Stimulated activated CD8-positive, alpha-beta memory T cell treated with anti-CD3 and anti-CD28 coated beads, Interleukin-2, amount 100 ng/mL, for 1 hour (primary cell): ENCODE measurements at regions not wholly inside any gene's neighbourhood (a gene's known extent, or its start where the extent isn't known, plus 50 kb on each side); places are given as distances from the start of the nearest gene placed in this dataset.

Experiments used
- DNase-seq, 2 donors: peaks; one replicate each; pipeline ENCODE4 v3.0.0-alpha.2; 2020; ENCODE audit warnings: low read depth in 2 of 2

DNA sequence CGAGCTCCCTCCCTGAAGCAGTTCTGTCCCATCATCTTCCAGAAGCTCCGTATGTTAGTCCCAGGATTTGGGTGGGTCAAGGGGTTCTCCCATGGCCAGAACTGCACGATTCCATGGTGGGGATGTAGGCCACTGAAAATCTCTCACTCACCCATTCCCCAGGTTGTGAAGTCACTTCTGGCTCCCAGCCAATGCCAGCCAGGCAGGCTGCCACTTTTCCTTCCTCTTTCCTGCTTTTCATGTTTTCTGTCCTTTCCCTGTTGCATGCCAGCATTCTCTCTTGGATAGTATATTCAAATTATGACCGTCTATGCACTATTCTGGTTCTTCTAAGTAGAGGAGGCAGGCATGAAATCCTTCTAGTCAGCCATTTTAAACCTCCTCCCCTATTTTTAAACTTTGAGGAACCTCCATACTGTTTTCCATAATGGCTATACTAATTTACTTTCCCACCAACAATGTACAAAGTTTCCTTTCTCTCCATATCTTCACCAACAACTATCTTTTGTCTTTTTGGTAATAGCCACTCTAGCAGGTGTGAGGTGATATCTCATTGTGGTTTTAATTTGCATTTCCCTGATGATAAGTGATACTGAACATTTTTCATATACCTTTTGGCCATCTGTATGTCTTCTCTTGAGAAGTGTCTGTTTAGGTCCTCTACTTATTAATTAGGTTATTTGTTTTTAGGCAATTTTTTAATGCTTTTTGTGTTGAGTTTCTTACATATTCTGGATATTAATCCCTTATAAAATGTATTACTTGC, 182.1 kb upstream of the TET2 start:
- DNase-seq: no peak

DNA sequence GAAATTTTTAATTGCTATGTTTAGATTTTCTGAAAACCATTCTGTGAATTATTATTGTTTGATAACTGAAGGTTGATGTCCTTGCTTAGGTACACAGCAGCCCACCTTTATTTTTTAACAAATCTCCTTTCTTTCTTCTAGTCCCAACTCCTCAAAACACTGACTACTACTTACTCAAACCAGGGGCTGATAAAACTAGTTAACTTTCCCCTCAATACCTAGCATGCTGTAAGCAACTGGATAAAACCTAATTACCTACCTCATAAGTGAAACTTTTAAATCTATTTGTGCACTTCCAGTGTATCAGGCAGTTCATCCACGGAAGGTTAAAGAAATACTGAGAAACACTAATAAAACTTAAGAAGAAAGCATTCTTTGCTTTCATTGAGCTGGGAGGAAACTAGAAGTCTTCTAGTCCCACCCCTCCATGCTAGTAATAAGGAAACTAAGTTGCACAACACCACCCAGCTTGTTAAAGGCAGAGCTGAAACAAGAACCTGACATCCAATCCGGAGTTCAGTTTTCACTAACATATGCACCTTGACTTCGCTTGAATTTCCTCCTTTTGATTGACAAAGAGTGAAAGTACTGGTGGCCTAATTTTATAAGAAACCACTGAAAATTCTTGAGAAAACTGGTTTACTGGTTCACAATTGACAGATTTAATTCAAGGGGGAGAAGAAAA, 180.2 kb upstream of the TET2 start:
- DNase-seq: no peak

DNA sequence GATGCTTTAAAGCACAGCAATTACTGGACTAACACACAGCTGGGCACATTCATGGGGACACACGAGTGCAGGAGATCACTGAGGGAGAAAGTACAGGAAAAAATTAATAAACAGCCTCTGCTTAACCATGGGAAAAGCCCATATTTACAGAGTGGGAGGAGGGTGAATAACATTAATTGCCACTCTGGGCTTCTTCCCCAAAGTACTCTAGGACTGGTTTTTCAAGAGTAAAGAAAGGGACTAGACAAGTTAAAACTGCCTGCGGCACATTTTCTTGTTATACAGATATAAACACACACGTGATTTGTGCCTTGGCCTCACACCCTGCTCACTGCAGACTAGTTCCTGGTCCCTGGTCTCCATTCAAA, 179.7 kb upstream of the TET2 start:
- DNase-seq: no peak

DNA sequence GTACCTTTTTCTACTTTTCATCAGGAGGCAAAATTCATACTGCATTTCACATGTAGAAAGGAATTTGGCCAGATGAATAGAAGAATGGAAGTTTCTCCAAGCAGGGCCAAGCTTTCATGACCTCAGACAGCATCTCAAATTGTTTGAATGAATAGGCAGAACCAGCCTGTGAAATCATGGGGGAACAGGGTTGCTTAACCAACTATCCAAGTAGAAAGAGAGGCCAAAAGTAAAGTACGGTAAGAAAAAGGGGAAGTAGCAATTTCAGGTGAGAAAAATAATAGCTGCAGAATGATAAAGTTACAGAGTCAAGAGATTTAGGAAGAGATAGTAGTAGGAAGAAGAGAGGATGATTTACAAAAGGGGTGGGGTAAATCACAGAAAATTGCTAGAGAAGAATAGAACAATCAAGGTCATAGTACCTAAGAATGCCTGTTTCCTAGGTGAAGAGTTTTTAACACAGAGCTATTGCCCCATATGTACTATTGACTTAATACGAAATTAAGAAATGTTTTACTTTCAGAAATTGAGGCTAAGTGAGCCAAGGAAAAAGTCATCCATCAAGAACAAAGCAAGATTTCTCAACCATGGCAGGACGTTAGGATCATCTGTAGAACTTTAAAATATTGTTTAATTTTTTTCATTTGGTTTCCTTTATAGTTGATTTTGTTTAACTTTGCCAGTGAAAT, 177.1 kb upstream of the TET2 start:
- no peak for DNase-seq

DNA sequence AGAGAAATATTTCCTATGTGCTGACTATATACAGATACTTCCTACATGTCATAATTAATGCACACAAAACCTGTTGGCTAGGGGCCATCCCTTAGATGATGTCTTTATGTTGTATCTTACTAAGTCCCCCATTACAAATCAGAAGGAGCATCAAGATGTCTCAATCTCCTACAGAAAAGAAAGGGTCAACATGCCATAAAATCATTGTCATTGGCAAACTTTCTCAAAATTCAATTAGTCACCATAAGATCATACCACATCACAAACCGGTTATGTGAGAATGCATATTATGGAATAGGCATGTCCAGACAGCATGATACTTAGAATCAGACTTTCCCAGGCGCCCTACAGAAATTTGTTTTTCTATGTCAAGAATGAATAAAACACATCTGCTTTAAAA, 175.2 kb upstream of the TET2 start:
- DNase-seq: no peak

DNA sequence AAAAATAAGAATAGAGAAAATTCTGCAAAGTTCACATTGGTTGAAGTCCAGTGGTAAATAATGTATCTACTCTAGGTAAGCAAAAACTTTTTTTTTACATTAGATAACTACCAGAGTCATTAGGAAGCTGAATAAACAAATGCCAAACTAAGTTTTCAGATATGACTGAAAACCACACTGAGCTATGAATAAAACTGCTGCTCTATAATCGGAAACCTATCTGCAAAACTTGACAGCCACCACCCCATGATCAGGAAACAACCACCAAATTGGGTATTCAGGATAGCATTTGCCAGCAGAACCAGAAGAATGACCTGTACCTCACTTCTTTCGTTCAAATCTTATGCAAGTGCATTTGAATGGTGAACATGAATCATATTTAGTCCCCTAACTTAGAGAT, 173.0 kb upstream of the TET2 start:
- no peak for DNase-seq

DNA sequence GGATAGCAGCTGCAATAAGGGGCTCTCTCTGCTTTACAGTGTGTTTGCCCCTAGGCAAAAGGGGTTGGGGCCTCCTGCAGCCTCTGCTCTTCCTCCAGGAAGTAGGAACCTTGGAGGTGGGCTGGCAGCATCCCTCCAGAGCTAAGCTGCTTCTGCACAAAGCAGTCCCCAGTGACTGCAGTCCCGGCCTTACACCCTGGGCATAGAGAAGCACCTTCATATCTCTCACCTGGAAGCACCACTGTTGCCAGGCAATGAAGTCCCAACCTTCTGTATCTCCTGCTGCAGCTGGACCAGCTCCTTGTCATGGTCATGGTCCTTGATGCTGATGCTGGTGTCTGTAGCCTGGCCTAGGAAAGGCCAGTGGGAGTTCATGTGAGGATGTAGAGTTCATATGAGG, 171.1 kb upstream of the TET2 start:
- no peak for DNase-seq

DNA sequence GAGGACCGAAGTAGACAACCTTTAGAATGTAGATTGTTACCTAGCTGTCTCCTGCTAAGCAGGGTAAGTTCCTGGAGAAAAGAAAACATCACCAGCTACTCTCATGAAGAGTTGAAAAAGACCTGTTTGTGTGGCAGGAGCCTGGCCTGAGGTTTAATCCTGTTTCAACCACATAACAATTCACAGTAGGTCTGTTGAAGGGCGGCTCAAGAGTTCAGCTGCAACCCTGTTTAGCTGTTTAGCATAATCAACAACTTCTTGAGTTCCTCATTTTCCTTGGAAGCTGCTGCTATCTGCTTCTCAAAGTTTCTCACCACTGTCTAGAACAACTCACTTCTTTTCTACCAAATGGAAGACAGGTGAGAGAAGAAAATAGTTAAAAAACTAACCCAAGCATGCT, 170.4 kb upstream of the TET2 start:
- no peak for DNase-seq

DNA sequence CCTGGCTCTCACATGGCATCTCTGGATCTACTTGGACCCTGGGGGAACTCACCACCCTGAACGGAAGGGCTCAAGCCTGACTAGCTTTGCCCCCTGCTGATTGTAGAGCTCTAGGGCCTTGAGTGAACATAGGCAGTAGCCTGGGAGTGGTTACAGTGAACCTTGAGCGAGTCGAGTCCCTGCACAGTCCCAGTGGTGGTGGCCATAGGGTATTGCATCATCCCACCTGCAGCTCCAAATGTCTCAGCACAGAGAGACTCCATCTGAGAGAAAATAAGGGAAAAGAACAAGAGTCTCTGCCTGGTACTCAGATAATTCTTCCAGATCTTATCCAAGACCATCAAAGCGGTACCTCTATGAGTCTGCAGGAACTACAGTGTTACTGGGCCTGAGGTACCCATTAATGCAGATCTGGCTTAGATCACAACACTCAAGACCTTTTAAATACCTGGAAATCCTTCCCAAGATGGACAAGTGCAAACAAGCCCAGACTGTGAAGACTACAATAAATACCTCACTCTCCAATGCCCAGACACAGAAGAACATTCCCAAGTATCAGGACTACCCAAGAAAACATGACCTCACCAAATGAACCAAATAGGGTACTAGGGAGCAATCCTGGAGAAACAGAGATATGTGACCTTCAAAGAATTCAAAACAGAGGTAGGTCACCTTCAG, 167.5 kb upstream of the TET2 start:
- DNase-seq: no peak

DNA sequence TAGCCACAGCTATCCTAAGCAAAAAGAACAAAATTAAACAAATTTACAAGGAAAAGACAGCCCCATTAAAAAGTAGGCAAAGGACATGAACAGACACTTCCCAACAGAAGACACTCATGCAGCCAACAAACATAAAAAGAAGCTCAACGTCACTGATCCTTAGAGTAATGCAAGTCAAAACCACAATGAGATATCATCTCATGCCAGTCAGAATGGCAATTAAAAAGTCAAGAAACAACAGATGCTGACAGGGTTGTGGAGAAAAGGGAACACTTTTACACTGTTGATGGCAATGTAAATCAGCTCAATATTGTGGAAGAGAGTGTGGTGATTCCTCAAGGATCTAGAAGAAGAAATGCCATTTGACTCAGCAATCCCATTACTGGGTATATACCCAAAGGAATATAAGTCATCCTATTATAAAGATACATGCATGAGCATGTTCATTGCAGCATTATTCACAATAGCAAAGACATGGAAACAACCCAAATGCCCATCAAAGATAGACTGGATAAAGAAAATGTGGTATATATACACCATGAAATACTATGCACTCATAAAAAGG, 163.0 kb upstream of the TET2 start:
- DNase-seq: no peak

DNA sequence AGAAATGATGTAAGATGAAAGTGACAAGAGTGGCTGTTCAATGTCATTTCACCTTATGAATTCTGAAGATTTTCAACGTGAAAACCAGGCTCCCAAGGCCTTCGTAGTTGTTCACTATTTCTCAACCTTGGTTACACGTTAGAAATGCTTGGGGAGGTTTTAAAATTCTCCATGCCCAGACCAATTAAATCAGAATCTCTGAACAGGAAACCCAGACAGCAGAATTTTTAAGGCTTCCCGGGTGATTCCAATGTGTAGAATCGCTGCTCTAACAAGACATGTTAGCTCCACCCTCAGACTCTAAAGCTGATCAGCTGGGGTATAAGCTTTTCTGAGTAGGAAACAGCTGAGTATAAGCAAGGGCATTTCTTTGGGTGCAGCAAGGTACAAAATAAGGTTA, 160.4 kb upstream of the TET2 start:
- no peak for DNase-seq

DNA sequence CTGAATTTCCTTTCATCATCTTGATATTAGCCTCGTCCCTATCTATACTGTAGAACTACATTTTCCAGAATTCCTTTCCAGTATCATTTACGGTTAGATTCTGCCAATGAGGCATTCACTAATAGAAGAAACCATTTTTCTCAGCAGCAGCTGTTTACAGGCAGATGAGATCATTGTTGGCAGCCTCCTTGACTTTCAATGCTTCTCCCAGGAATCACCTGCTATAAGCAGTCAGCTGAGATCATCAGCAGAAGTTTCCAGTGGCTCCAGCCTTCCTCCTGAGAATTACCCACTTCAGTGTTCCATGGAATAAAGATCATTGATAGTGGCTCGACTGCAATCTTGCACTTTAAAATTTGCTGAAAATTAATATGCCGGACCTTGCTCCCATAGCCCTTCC, 157.3 kb upstream of the TET2 start:
- no peak for DNase-seq

DNA sequence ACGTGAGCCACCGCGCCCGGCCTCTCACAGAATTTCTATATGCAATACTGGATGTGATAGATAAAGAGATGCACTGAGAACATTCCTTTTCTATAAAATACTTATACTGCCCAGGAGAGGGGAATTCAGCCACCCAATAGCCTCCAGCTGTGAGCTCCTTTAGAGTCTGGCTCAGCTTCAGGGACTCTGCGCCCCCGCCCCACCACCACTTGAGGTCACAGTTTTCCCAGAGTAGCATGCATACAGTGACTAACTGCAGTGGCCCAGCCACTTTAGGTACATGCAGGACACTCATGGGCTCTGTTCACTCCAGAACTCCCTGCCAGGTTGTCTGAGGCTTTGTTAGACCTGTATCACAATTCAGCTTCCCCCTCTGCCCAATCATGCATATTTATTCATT, 144.4 kb upstream of the TET2 start:
- DNase-seq: no peak

DNA sequence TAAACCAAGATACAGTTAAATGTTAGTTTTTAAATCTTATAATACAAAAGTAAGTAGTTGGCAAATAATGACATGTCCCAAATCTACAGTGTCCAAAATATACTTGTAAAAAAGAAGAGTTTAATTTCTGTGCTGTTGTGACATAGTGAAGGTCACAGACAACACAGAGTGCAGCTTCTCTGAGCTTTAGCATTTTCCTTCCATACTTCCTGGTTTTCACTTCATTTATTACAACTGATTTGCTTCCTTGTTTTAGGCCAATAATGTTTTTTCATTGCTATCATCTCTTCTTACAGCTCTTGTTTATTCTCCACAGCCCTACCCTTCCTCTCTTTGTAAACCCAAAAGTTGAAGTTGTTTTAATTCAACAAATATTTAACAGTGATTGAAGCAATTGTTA, 132.4 kb upstream of the TET2 start:
- no peak for DNase-seq

DNA sequence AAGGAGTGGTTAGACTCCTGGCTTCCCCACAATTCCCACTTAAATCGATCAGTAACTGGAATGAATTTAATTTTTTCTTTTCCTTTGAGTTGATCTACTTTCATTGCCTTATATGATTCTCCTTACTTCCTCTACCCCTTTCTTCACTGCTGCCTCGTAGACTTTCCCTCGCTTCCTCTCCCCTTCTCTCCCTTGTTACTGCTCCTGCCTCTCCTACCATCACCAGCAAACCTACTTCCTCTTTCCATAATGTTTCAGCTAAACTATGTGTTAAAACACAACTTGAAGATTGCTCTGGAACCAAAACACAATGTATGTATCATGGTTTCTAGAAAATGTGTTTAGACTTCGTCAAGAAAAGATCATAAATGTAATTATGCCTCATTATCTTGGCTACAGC, 132.0 kb upstream of the TET2 start:
- DNase-seq: no peak

DNA sequence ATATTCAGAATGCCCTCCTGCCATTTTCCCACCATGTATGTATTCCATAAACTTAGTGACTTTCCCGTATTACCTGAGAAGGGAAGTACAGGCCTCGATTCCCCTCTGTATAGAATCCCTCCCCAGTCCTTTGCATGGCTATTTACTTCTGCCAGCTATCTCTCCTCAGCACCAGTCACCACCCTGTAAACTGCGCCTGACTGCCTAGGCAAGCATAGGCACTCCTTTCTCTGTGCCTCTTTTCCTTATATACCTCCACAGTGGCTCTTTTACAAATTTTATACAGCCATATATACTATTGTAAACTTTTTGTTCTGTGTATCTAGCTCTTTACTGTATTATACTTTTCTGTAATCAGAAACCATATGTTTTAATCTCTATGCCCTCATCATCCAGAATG, 130.9 kb upstream of the TET2 start:
- DNase-seq: no peak

DNA sequence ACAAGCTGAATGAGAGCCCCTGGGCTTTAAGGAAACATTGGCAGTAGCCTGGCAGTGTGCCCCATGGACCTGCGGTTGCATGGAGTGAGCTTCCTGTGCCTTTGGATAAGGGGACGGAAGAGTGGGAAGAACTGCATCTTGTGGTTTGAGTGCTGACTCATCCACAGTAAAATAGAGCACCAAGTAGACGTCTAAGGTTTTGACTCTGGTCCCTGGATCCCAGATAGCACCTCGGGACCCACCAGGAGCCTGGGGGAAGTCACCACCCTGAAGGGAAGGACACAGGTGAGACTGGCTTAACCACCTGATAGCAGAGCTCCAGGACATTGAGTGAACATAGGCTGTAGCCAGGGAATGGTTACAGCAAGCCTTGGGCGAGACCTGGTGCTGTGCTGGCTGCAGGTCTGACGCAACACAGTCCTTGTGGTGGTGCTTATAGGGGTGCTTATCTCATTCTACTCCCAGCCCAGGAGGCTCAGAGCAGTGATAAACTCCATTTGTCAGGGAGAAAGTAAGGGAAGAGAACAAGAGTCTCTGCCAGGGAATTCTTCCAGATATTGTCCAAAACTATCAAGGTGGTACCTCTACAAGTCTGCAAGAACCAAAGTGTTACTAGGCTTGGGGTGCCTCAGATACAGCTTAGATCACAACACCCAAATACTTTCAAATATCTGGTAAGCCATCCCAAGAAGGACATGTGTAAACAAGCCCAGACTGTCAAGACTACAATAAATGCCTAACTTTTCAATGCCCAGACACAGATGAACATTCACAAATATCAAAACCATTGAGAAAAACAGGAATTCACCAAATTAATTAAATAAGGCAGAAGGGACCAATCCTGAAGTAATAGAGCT, 123.6 kb upstream of the TET2 start:
- no peak for DNase-seq

DNA sequence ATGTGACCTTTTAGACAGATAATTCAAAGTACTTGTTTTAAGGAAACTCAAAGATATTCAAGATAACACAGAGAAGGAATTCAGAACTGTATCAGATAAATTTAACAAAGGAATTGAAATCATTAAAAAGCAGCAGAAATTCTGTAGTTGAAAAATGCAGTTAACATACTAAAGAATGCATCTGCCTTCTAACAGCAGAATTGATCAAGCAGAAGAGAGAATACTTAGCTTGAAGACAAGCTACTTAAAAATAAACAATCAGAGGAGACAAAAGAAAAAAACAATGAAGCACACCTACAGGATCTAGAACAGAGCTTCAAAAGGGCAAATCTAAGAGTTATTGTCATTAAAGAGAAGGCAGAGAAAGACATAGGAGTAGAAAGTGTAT, 123.0 kb upstream of the TET2 start:
- no peak for DNase-seq

DNA sequence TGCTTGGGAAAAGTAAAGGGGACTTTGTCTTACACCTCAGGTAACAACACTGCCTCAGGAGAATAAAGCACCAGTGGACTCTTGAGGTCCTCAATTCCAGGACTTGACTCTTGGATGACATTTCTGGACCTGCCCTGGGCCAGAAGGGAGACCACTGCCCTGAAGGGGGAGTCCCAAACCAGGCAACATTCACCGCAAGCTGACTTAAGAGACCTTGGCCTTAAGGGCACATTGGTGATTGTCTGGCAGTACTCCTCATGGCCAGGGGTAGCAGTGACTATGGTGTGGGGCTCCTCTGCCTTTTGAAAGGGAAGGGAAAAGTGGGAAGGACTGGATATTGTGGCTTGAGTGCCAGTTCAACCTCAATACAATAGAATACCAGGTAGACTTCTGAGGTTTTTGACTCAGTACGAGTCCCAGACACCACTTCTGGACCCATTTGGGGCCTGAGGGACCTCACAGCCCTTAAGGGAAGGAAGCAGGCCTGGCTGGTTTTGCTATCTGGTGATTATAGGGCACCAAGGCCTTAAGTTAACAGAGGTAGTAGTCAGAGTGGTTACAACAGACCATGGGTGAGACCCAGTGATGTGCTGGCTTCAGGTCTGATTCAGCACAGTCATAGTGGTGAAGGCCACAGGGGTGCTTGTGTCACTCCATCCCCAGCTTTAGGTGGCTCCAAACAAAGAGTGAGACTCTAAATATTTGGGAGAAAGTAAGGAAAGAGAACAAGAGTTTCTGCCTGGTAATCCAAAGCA, 121.2 kb upstream of the TET2 start:
- no peak for DNase-seq

DNA sequence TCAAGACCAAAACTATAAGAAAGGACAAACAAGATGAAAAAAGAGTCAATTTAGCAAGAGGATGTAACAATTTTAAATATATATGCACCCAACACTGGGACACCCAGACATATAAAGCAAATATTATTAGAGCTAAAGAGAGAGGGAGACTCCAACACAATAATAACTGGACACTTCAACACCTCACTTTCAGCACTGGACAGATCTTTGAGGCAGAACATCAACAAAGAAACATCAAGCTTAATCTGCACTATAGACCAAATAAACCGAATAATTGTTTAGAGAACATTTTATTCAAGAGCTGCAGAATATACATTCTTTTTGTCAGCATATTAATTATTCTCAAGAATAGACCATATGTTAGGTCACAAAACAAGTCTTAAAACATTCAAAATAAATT, 109.7 kb upstream of the TET2 start:
- DNase-seq: no peak

DNA sequence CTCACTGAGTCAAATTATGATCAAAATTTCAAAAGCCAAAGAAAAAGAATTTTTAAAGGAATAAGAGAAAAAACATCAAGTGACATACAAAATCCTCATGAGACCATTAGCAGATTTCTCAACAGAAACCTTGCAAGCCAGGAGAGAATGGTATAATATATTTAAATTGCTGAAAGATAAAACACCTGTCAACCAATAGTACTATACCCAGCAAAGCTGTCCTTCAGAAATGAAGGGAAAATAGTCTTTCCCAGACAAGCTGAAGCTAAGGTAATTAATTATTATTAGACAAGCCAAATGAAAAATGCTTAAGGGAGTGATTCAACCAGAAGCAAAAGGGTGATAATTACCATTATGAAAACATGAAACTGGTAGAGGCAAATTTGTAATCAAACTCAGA, 104.2 kb upstream of the TET2 start:
- DNase-seq: no peak
